ENCODE measurements at regions not wholly inside any gene's neighbourhood (a gene's known extent, or its start where the extent isn't known, plus 50 kb on each side); places are given as distances from the start of the nearest gene placed in this dataset.

DNA sequence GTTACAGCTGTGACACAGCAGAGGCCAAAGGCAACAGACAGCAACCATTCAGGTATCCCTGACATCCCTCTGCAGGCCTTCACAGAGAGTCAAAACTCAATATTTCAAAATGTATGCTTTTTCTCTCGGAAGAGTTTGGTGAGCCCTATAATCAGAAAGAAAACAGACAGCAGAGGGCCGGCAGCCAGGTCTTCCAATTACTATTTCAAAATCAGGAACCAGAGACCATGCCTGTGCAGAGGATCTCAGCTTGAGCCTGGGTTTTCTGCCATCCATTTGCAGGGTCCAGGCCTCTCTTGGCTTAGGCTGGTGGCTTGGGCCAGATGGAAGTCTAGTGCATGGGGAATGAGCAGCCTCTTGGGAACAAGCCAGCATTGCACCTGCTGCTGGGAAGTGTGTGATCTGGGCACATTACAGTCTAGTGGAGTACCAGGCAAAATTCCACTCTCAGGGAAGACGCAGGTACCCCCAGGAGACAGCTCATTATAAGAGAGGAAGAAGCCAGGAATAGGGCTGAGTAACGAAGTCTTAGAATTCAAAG is 231.3 kb downstream of the ENC1 start (continued):
- TF ChIP-seq CUX1 (IDR thresholded peaks at IDR 0.05; ENCODE audit: insufficient replicate concordance, low read depth, low read length) (no peak), ZBTB40 (IDR thresholded peaks at IDR 0.05; ENCODE audit: borderline replicate concordance) (no peak), RAD51 (IDR thresholded peaks at IDR 0.05) (no peak), EP300 (IDR thresholded peaks at IDR 0.05; ENCODE audit: borderline replicate concordance in 1 of 2, control insufficient read depth in 1 of 2, low read depth in 2 of 2, low read length in 2 of 2) (no peak), GABPA (IDR thresholded peaks at IDR 0.05; ENCODE audit: low read depth) (no peak)
- TF ChIP-seq, protein P1, sequence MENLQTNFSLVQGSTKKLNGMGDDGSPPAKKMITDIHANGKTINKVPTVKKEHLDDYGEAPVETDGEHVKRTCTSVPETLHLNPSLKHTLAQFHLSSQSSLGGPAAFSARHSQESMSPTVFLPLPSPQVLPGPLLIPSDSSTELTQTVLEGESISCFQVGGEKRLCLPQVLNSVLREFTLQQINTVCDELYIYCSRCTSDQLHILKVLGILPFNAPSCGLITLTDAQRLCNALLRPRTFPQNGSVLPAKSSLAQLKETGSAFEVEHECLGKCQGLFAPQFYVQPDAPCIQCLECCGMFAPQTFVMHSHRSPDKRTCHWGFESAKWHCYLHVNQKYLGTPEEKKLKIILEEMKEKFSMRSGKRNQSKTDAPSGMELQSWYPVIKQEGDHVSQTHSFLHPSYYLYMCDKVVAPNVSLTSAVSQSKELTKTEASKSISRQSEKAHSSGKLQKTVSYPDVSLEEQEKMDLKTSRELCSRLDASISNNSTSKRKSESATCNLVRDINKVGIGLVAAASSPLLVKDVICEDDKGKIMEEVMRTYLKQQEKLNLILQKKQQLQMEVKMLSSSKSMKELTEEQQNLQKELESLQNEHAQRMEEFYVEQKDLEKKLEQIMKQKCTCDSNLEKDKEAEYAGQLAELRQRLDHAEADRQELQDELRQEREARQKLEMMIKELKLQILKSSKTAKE (IDR thresholded peaks at IDR 0.05; ENCODE audit: low read depth, poor library complexity, severe bottlenecking), result no peak
